GM19467 (cell line): ENCODE measurements at regions not wholly inside any gene's neighbourhood (a gene's known extent, or its start where the extent isn't known, plus 50 kb on each side); places are given as distances from the start of the nearest gene placed in this dataset.

Experiments
- ATAC-seq: cut with Tn5 transposase; IDR thresholded peaks from one replicate; pipeline ENCODE4 v1.9.1; 2021; ENCODE audit warnings: mild to moderate bottlenecking, moderate library complexity; ENCODE audit not compliant: unreplicated experiment

GRCh38 chr4:151953312-151953711, 192.5 kb upstream of the GATB start:
- no peak for ATAC-seq

GRCh38 chr4:151952711-151953254, 192.0 kb upstream of the GATB start:
- ATAC-seq: no peak

GRCh38 chr4:151952137-151952536, 191.3 kb upstream of the GATB start:
- no peak for ATAC-seq

DNA sequence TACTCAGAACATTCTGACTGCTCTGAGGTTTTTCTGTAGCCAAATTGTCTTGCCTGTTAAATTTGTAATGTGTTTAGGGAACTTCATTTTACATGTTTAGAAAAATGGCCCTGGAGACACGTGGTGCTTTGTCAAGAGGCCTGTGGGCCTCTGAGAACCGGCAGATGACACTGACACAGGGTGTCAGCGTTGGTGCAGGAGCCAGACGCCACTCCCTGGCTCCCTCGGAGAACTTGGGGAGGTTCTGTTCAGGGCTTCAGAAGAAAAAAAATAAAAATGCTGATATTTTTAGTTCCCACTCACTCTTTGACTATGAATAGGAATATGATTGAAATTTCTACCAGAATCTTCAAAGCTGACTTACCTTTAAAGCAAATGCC, 190.9 kb upstream of the GATB start:
- ATAC-seq: no peak

DNA sequence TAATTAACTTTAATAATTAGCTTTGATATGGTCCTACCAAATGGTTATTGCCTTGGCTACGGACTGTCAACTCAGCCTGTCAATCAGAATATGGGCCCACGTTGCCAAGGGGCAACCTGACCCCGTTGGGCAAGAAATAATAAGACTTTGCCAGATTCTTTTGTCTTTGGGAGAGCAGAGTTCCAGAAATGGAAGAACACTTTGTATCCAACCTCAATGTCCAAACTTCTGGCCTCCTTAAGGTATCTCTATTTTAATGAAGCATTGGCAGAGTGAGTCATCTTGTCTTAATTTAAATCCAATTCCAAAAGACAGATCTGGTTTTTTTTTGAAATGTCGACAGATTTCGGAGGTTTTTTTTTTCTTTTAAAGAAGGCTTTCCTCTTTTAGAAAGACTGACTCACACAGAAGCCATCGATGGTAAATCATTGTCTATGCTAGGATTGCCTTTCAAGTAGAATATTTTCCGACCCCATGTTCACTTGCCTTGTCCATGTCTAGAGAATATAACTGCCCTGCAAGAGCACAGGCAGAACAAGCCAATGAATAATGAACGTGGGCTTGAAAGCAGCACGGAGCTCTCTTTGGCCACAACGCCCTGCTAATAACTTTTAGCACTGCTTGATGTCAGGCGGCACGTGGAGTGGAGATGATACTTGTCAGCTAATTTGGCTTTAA, 190.3 kb upstream of the GATB start:
- ATAC-seq: no peak

DNA sequence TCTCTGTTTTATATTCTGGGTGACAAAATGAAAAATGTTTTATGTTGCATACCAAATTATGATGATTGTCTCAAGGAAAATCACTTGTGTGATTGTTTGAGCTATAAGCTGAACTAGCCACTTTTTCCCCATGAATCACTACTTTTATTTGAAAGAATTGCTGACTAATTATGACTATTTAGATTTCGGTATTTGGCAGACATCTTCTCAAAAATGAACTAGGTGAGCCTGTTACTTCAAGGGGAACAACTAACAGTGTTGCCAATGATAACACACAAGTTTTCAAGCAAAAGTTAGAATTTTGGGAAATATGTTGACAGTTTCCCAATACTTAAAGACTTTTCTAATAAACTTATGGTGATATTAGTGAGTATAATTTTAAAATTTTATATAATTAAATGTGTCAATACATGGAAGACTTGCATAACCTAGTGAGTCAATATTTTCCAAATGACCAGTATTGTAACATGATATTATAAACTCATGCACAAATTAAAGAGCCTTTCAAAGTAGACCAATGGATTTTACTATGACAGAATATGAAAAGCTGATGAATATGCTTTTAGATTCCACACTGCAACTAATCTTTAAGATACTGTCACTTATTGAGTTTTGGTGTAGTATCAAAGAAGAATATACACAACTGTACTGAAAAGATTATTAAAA, 187.7 kb upstream of the GATB start:
- no peak for ATAC-seq

DNA sequence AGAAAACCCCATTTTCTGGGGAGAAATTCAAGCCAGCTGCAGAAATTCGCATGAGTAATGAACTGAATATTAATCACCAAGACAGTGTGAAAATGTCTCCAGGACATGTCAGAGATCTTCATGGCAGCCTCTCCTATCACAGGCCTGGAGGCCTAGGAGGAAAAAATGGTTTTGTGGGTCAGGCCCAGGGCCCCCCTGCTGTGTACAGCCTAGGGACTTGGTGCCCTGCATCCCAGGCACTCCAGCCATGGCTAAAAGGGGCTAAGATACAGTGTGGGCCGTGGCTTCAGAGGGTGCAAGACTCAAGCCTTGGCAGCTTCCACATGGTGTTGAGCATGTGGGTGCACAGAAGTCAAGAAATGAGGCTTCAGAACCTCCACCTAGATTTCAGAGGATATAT, 185.9 kb upstream of the GATB start:
- no peak for ATAC-seq

DNA sequence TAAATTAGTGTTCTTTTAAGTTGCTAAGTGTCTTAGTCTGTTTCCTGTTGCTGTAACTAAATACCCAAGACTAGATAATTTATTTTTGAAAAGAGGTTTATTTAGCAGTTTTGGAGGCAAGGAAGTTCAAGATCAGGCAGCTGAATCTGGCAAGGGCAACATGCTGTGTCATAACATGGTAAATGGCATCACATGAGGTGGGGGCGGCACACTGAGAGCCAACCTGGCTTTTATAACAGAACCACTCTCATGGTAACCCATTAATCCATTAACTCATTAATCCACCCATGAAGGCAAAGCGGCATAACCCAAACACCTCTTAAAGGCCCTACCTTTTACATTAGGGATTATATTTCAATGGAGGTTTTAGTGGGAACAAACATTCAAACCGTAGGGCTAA, 182.2 kb upstream of the GATB start:
- no peak for ATAC-seq

- no peak for ATAC-seq
Measured at GRCh38 chr4:151940926-151941617, 180.3 kb upstream of the GATB start.

DNA sequence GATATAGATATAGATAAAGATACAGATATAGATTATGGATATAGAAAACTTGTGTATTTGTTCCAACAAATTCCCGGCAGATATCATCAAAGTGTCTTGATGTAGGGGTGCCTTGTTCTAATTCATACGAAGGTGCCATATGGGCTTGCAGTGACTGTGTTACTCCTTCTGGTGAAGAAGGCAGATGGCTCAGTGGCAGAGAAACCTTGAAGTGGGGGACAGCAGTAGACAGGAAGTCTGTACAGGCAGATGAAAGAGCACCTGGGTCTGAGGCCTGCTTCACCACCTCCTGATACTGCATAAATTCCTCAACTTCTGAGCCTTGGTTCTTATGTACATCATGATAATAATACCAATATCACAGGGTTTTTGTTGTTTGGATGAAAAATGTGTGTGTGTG, 179.5 kb upstream of the GATB start:
- ATAC-seq: no peak

GRCh38 chr4:151939670-151940069, 178.9 kb upstream of the GATB start:
- no peak for ATAC-seq

DNA sequence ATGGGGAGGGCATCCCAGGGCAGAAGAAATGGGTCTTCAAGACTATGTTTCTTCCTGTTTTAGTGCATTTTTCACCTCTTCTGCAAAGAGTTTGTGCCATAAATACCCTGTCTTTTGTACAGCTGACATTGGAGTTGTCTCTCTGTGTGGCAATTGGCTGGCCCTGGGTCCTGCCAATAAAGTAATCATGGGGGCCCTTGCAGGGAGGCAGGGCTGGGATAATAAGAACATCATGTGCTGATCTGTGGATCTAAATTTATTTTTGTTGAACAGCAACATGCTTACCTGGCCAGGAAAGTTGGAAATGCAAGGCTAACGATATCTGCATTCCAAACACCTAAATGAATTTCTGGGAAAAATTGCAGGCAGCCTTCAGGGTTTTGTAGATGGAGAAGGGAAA, 174.6 kb upstream of the GATB start:
- ATAC-seq: no peak

DNA sequence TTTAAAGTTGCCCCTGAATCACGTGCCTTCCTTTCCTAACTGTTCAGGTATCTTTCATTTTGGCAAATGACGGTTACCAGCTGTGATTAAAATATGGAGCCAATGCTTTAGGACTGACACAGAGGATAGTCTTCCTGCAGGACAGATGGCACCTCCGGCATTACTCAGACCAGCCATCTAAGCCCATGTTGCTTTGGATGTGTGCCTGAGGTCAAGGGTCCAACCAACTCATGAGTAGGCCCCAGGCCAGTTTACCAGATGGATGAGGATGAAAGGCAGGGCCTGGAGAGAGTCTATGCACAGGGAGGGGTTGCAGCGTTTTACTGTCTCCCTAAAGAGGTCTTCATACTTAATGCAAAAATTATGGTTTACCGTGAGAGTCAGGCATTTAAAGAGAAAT, 174.0 kb upstream of the GATB start:
- no peak for ATAC-seq

- no peak for ATAC-seq
Measured at GRCh38 chr4:151933122-151933827, 172.5 kb upstream of the GATB start.

DNA sequence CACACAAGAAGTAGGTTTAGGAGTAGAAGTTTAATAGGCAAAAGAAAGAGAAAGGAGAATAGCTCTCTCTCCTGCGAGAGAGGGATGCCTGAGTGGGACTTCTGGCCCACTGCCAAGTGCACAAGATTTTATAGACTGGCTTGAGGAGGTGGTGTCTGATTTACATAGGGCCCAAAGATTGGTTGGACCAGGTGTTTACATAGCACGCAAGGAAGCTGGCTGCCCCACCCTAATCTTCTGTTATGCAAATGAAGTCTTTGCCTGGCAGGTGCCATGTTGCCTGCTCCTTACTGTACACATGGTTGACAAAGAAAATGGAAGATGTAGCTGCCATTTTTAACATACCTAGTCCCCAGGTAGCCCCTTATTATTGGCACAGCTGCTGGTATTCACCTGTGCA, 170.8 kb upstream of the GATB start:
- ATAC-seq: no peak

DNA sequence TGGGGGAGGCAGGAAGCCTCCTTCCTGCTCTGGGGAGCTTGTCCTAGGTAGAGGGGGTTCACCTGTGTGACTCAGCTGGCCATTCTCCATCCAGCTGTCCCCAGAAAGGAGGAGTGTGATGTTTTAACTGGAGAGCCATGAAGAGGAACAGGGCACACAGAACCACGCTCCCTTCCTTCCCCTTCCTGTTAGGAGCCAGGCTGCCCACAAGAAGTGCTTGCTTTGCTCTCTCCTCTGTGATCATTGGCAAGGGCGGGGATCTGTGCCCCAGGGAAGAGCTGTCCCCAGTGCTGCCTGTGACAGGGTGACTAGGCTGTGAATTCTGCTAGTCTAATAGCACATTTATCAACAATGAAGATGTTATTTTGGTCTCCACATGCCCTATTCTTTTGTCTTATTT, 169.6 kb upstream of the GATB start:
- ATAC-seq: no peak

- ATAC-seq: no peak
Measured at GRCh38 chr4:151928112-151928511, 167.3 kb upstream of the GATB start.

- ATAC-seq: no peak
Measured at GRCh38 chr4:151922811-151923210, 162.0 kb upstream of the GATB start.

DNA sequence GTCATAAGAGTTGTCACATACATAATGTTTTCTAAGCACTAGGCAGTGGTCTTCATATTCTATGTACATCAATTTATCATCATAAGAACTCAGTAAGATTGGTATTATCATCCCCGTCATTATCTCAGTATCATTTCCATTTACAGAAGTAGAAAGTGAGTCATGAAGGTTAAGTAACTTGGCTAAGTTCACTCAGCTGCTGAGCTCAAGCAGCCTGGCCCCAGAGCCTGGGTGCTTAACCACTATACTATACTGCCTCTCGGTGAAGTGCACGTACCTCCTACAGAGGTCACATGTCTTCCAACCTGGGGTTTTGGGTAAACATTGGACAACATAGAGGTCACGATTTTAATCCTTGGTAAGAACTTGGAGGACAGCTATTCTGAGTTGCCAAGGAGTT, 161.5 kb upstream of the GATB start:
- ATAC-seq: no peak

- ATAC-seq: no peak
Measured at GRCh38 chr4:151921811-151922210, 161.0 kb upstream of the GATB start.

GRCh38 chr4:151921386-151921785, 160.6 kb upstream of the GATB start:
- ATAC-seq: no peak
